Tongue (tissue), 1 donor: ENCODE measurements at regions not wholly inside any gene's neighbourhood (a gene's known extent, or its start where the extent isn't known, plus 50 kb on each side); places are given as distances from the start of the nearest gene placed in this dataset.

Experiments
- DNase-seq: peaks from one replicate; pipeline ENCODE4 v3.0.0-alpha.2; 2015

DNA sequence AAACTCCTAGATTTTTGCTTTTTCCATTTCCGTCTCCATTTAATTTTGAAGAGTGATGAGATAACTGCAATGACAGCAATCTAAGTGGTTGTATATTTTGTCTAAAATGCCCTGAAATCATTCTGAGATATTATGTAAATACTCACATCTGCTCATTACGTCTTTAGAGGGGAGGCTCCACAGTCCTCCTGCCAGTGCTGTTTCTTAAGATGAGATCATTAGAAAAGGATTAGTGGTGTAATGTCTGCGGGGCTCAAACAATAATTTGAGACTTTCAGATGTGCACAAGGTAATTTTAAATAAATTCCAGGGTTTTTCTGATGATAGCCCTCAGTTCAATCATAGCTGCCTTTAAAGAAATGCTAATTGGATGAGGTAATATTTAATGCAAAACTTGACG is 437.9 kb downstream of the FOXO1 start:
- peak; percentile 40 for DNase-seq

DNA sequence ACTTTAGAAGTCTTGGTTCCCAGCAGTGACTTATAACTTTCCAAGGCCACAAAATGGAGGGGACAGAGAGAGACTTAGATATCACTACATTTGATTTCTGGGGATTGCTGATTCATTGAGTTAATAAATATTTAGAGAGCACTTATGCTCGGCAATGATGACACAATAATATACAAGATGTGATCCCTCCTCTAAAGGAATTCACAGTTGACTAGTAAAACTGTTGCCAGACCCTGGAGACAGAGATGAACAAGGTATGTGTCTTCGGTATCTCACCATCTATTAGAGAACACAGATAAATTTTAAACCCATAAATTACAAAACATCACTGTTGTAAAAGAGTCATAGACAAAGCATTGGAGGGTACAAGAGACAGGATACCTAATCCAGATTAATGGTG is 437.5 kb downstream of the FOXO1 start:
- no peak for DNase-seq

DNA sequence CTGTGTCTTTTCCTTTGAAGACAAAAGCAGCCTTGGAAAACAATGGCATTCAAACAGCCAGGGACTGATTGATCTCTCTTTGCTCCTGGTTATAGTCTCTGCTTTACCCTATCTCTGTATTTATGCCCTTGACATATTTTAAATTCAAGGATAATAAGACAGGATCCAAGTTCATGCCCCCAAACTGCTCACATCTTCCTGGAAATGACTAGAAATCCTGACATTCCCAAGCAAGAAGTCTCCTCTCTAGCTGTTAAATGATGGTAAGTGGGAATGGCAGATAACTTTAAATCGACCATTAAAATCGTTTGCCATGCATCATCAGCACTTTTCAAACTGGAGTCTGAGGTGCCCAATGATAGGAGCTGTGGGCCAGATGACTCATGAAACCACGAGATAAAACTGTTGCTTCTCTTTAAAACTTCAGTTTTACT is 435.6 kb downstream of the FOXO1 start:
- no peak for DNase-seq

DNA sequence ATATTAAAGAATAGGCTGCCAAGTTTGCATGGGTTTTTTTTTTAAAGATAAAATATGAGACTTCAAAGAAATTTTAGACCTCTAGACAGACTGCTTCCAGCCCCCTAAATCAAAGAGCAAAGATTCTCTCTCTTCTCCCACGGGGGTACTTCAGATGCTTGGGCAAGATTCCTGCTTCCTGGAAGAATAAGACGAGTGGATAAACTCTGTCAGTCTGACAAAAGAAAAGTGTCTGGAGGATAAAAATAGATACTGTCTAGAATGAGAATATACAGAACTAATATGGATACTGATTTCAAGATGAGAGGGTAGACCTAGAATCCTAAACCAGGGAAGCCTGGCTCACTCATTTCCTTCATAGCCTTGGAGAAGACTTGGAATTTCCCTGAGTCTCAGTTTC is 435.1 kb downstream of the FOXO1 start:
- no peak for DNase-seq

DNA sequence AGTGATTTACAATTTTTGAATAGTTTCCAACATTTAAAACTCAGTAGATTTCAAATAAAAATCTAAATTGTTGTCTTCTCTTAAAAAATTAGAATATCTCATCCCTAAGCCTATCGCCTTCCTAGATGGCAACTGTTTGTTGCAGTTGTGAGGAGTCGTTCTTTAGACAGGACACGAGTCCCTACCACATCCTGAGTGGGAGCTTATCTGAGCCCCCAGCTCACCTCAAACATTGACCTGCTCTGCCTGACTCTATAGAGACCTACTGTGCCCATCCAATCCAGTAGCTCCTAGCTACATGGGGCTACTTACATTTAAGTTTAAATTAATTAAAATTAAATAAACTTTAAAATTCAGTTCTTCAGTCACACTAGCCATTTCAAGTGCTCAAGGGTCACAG is 434.7 kb downstream of the FOXO1 start:
- no peak for DNase-seq

DNA sequence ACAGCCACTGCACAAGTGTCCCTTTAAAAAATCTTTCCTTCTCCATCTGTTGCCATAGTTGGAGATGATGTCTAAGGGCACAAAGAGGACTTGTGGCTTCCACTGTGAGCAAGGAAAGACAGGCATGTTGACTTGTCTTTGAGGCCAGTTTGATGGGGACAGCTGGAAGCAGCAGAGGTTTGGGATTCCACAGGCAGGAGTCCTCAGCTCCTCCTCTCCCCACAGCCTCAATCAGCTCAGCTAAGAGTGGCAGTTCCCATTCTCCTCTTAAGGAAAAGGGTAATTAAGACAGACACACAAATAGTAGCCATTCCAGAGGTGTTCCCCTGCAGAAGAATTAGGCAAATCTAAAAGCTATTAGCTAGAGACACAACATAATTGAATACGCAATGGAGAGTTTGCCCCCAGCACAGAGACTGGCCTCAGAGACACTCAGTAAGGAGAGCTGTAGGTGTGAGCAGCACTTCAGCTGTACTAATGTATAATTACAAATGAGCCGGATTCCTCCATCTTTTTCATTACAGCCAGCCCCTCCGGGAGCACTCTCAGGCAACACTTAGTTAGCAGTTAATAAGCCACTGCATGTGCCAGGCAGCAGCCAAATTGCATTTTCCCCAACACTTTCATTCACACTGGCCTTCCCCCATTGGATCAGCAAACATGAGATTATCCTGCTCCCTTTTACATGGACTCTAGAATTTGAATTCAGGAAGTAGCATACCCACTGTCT is 434.0 kb downstream of the FOXO1 start:
- DNase-seq, result peak; percentile 77

DNA sequence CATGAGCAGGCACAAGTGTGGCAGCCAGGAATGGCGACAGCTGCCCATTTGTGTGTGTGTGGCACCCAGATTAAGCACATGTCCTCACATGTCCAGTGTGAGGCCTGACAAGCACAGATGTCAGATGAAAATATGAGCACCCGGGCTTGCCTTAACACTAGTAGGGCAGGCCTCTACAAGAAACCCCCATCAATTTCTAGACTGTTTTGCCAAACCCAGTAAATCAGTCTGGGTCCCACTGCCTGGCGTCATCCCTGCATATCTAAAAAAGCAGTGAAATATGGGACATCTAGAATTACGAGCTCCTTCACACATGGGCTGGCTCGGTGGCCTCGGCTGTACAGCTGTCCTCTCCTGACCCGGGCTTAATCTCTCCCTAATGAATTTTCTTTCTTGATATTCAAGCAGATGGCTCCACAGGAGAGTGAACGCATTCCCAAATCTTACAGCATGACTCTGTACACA is 432.7 kb downstream of the FOXO1 start:
- peak; percentile 96 for DNase-seq

DNA sequence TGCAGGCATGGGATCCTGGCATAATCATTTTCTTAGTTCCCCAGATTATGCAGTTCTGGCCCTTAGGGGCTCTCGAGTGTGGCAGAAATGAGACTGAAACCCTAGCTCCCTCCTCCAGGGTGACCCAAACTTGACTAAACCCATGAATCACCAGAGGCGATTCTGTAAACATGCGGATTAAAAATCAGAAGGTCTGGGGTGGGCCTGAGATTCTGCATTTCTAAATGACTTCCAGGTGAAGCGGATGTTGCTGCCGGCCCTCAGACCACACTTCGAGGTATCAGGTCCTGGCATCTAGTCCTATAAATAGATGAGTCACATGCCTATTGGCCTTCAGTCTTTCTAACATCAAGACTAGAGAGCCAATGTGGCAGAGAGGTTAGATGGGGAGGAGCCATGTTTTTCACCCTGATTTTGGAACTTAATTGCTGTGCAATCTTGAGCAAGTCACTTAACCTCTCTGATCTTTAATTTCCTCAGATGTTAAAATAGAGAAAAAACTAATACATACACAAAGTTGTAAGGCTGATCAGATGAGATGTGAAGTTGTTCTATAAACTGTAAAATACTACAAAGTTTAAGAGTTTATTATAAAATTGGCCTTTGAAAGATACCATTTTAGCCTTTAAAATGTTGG is 431.2 kb downstream of the FOXO1 start:
- no peak for DNase-seq

DNA sequence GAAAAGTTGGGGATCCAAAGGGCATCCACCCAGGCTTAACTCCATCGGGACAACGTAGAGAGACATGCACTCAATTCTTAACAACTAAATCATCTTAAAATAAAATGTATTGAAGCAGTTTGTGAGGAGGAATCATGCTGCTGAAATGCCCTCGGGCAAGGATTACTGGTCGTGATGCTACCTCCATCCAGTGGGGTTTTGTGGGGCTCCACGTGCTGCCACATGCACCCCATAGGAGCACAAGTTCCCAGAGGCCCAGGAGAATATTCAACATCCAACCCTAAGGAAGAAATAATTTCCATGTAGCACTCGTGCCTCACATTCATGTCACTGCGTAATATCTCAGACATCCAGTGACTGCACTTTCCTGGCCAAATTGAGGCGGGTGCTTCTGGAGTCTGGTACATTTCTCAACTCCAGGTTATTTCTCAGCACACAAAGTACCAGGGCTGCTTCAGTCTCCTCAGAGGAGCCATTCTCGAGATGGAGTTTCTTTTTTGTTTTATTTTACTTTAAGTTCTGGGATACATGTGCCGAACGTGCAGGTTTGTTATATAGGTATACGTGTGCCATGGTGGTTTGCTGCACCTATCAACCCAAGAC is 429.8 kb downstream of the FOXO1 start:
- DNase-seq, result no peak

DNA sequence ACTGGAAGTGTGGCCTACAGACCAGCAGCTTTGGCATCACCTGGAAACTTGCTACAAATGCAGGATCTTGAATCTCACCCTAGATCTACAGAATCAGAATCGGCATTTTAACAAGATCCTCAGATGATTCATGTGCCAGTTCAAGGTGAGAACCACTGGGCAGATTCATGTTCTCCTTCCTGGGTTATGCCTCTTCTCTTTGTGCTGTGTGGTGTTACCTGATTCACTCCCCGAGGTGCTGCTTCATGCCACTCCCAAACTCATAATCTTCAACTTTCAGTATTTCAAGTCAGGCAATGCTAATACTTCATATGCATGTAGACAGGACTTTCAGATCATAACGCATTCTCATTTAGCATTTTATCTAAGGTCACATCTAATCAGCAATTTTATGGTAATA is 427.7 kb downstream of the FOXO1 start:
- no peak for DNase-seq

DNA sequence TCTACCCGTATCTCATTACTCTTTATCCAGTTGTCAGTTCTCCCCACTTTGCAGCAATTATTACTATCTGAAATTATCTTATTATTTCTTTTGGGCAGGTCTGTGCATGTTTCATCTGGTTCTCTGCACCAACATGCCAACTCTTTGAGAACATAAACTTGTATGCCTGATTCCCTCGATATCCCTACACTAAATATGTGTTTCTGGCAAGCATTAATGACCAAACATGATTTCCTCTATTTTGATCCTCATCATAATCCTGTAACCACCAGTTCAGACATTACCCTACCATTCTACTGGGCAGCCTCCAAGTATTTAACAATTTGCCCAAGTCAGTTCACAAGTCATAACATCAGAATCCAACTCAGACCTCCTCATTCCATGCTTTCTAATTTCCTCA is 426.1 kb downstream of the FOXO1 start:
- no peak for DNase-seq

DNA sequence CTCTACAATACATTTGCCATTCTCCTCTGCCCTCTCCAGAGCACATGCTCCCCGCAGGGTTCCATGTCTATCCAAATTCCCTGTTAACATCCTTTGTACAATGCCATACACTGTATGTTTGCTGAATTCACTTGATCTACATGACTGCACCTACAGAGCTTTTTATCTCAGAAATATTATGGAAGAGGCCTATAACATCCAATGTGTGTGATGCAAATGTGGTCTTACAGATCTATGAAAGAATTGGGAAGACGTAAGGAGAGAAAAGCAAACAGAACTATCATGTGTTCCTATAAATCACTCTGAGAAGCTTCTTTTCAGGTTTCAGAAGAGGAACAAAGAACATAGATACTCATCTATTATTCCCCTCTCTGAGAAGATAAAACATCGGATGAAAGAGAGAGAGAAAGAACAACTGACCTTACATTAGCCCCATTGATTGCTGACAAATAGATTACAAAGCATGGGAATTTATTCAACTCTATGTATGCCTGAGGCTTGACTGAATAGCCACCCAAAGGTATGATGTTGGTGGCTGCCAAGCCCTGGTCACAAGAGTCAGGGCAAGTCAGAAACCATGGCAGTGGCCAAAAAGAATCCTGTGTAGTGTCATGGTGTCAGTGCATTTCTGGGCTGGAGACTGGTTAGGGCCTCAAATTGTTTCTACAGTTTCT is 425.2 kb downstream of the FOXO1 start:
- no peak for DNase-seq

DNA sequence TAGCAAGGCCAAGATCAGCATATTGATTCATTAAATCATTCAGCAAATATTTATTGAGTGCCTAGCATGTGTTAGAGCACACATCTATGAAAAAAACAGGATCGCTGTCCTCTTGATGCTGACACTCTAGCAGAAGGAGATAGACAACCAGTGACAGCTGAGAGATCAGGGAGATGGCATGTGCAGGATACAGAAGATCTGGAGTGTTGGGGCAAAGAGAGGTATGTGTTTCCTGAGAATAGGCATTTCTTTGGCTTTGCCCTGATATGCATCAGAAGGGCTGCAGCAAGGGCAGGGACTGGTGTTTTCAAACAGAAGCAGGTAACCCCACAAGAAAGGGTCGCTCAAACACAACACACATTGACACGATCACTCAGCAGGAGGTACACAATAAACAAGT is 423.4 kb downstream of the FOXO1 start:
- DNase-seq, result no peak

DNA sequence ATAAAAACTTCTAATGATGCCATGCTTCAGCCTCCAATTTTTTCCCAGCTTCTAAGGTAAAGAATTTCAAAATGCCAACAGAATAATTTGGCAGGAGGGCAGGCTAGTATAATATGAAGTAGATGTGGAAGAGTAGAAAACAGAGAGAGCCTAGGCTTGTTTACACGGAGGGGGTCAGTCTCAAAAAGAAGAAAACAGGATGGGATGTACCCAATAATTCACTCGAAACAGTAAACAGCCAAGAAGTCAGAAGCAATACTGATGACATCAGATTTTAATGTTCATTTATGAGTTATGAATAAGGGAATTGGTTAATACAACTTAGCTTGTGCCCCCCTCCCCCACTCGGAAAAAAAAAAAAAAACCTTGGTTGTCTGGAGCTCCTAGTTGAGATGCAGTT is 422.5 kb downstream of the FOXO1 start:
- no peak for DNase-seq

DNA sequence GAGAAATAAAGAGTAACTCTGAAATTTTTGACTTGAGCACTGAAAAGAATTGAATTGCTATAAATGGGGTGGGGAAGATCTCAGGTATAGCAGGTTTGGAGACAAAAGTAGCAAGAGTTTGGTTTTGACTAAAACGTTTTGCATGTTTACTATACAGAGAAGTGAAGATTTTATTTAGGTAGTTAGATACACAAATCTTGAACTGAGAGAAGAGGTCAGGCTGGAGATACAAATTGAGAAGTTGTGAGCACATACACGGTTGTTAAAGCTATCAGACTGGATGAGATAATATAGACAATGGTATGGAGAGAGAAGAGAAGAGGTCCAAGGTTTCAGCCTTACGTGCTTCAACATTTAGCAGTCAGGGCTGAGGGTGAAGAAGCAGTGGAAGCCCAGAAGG is 420.9 kb downstream of the FOXO1 start:
- DNase-seq, result no peak

DNA sequence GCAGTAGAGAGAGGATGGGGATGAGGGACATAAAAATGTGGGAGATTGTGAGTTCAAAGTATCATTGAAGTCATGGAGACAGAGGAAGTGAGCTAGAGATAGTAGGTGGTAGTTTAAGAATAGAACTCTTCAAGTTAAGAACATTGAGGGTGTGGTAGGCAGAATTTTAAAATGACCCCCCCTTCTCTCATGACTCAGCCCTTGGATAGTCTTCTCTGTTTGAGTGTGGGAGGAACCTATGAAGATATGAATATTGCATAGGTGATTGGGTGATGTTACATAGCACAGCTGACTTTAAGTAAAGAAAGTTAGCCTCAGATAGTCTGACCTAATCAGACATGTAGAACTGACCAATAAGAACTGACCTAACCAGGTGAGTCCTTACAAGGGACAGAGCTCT is 418.6 kb downstream of the FOXO1 start:
- DNase-seq, result no peak

DNA sequence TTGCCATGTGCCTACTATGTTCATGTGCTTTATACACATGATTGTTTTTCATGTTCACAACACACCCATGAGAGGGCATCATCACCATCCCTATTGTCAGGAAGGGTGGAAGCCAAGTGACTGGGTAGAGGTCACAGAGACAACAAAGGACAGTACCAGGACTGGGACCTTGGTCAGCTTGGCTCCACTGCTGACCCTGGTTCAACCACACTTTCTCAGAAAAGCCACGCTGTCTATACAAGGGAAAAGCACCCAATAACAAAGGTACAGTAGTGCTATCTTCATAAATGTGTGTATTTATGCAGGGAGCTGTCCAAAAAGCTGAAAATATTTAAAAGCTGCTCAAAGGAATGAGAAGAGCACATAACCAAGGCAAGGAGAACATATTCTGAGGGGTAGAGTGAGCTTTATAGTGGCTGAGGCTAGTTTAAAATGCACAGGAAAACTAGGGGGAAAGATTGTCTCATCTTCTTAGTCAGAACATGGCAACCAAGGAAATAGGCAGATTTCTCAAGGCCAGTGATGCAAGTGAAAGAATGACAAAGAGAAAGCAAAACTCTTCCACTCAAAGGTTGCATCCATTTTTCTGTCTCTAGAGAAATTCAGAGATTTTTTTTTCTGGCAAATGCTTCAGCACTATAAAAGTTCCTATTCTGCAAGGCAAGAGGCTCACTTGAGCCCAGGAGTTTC is 415.0 kb downstream of the FOXO1 start:
- no peak for DNase-seq

DNA sequence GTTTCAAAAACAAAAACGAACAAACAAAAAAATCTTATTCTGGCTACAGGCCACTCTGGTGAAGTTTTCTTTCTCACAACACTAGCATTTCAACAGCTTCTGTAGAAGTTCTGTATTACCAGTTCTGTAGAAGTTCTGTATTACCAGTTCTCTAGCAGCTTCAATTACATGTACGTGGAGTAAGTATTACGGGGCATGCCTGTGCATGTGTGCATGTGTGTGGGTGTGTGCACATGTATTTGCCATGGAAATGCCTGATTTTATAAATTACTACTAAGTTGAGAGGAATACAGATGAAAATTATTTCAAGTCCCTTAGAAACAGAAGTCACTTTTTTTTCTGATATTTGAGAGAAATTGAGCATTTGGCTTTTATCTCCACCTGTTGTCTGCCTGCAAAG is 414.2 kb downstream of the FOXO1 start:
- DNase-seq, result no peak

DNA sequence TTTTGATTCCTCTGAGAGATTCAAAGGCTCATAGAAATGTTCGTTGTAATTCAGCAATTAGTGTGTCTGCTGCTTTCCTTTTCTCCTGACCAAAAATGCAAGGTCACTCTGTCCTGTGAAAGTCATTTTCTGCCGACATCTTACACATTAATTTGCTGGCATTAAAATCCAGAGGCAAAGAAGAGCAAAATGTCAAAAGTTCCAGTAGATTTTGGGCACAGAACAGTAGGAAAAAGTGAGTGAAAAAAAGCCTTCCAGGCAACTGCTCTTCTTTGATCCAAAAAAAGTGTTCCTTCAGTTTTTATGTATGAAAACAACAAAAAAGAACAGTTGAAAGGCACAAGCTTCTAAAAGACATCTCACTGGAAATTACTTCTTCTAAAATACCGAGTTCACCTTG is 413.8 kb downstream of the FOXO1 start:
- DNase-seq, result no peak

DNA sequence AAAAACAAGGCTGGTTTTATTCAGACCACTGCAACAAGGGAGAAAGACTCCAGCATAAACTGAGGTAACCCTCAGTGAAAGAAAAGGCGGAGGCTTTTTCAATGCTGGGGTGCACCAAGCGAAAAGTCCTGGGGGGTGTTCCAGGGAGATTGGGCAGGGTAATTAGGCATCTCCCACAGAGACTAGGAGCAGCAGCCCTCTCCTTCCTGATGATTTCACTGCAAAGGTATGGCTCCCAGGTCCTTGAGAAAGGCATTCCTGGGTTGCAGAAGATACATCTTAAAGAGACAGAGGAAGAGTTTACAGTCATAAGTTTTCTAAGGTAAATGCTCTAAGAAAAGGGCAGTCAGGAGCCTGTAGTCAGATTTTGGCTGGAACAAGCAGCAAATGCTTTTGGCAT is 412.0 kb downstream of the FOXO1 start:
- DNase-seq, result no peak

DNA sequence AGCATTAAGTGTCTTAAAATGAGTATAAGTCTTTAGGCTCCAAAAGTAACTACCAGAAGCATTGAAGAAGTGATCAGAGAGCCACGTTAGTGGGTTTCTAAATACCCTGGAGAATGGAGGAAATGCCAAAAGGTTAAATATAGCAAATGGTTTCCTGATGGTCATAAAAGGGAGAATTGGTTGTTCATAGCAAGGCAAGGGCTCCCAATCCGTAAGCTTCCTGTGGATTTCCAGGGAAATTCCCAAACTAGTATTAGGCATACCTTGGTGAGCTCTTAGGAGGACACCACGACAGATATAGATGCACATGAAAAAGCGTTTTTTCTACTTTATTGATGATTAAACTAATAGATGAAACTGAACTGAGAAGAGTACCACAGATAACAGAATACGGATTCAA is 410.9 kb downstream of the FOXO1 start:
- DNase-seq, result no peak

DNA sequence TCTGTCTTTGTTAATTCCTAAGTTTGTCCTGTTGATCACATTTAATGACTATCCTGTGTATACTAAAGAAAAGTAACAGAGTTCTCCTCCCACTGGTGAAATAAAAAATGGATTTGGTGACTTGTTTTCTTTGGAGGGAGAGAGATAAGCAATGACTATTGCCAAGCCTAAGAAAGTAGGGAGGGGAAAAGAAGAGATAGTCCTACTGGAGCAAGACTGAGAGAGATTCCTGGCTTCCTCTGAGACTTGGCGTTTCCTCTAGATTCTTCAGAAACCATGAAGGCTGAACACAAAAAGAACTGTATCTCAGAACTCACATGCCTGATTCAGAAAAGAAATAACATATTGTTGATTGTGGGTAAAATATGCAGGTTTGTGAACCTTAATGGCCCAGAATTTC is 406.5 kb downstream of the FOXO1 start:
- DNase-seq, result no peak

DNA sequence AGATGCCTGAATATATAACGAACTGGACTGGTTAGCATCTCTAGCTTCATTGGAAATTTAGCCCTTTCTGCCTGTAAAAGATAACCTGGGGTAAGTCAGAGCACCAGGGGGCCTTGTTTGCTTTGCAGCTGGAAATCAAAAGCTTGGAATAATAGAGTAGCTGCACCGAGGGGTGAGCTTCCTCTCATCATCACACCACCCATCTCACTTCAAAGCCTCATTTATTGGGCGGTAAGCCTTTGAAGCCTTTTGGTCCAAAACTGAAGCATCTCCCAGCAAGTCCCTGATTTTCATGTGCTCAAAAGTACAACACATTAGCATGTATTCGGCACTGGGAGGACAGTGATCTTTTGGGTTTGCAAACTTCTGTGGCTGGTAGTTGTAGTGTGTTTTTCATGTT is 405.1 kb downstream of the FOXO1 start:
- DNase-seq, result no peak
